ENCODE measurements at regions not wholly inside any gene's neighbourhood (a gene's known extent, or its start where the extent isn't known, plus 50 kb on each side); places are given as distances from the start of the nearest gene placed in this dataset.
A peak's percentile ranks its signal among the peaks of the same experiment; 100 is the strongest.

DNA sequence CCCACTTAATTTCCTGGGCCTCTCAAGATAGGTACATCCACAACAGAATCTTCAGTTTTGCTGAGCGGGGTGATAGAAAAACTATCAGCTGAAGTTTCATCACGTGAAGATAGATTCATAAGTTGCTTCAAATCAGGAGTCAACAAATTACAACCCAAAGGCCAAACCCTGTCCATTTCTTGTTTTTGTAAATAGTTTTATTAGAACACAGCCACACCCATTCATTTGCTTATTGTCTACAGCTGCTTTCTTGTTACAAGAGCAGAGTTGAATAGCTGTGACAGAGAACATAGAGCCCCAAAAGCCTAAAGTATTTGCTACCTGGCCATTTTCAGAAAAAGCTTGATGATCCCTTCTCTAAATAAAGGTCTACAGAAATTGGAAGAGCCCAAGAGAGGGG, 300.1 kb upstream of the CDH5 start:
- H3K4me3 Mint-ChIP-seq: no peak overlapping the region
- no peak for TF ChIP-seq CTCF (conservative IDR thresholded peaks at IDR 0.05)
- DNase-seq (ENCODE audit: low read depth, low spot score): no peak
- H3K27ac Mint-ChIP-seq (ENCODE audit: unreplicated experiment): no peak overlapping the region
- no peaks in the 10 kb centered on the region for H3K36me3 Mint-ChIP-seq (ENCODE audit: low read depth)
- peaks cover 3% of the 10 kb centered on the region for H3K9me3 Mint-ChIP-seq
- no peaks in the 10 kb centered on the region for H3K4me1 Mint-ChIP-seq
- peaks cover 11% of the 10 kb centered on the region for H3K27me3 Mint-ChIP-seq (ENCODE audit: low read depth)

DNA sequence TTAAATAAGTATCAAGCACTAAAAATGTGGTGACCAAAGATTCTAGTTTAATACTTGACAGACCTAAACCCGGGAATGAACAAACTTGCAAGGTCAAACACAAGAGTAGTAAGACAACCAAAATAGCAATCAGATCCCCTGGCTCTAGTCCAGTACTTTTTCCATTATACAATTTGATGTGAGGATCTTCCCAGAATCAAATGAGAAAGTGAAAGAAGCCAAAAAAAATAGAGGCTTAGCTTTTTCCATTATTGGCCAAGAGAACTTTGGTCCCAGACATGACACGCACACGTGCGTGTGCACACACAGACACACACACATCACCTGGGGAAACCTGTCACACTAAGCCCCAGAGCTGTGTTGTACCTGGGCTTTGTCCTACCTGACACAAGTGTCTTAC, 300.6 kb upstream of the CDH5 start:
- Mint-ChIP-seq H3K27ac (ENCODE audit: unreplicated experiment) (no peak overlapping the region), H3K27me3 (ENCODE audit: low read depth) (peaks cover 11% of the 10 kb centered on the region), H3K4me1 (no peaks in the 10 kb centered on the region)

DNA sequence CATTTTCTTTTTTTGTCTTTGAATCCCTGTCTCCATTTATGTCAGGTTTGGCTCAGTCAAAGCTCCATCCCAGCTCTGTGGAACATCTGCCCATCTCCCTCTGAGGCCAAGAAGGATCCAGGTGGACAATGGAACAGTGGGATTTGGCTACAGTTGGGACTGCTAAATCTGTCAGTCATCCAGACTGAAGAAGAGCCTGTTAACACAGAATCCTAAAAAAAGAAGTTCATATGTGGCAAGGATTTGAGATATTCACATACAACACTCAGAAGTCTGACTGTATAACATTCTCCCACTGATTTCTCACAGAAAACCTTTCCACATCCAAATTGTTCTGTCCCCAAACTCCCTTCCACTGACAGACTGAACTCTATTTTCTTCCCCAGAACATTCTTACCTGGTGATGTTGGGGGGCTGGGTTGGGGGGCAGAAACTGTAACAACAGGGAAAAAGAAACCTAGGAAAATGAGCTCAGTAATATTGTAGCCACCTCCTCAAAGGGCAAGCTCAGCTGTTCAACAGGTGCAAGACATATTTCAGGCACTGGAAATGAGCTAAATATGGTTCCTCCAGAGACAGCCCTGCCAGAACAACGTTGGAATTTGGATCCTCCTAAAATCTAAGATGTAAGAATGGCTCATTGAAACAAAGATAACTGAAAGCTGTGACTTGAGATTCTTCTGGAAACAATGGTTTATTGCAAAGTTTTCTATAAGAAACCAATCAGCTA, 301.5 kb upstream of the CDH5 start:
- Mint-ChIP-seq H3K36me3 (ENCODE audit: low read depth) (no peaks in the 10 kb centered on the region), H3K4me3 (no peak overlapping the region), H3K4me1 (no peaks in the 10 kb centered on the region), H3K9me3 (no peaks in the 10 kb centered on the region), H3K27me3 (ENCODE audit: low read depth) (peaks cover 11% of the 10 kb centered on the region), H3K27ac (ENCODE audit: unreplicated experiment) (no peak overlapping the region)
- no peak for DNase-seq (ENCODE audit: low read depth, low spot score)
- TF ChIP-seq CTCF (conservative IDR thresholded peaks at IDR 0.05): no peak

More for the DNA sequence above, 300.6 kb upstream of the CDH5 start:
- Mint-ChIP-seq H3K36me3 (ENCODE audit: low read depth) (no peaks in the 10 kb centered on the region), H3K4me3 (no peak overlapping the region), H3K9me3 (peaks cover 3% of the 10 kb centered on the region)
- no peak for TF ChIP-seq CTCF (conservative IDR thresholded peaks at IDR 0.05)
- DNase-seq (ENCODE audit: low read depth, low spot score): no peak

- Mint-ChIP-seq H3K9me3 (no peaks in the 10 kb centered on the region), H3K4me1 (peaks cover 3% of the 10 kb centered on the region), H3K27me3 (ENCODE audit: low read depth) (peaks cover 2% of the 10 kb centered on the region), H3K4me3 (no peak overlapping the region), H3K36me3 (ENCODE audit: low read depth) (no peaks in the 10 kb centered on the region), H3K27ac (ENCODE audit: unreplicated experiment) (peak overlapping the region; percentile 84)
- DNase-seq (ENCODE audit: low read depth, low spot score): no peak
- TF ChIP-seq CTCF (conservative IDR thresholded peaks at IDR 0.05): no peak
These were observed 307.7 kb upstream of the CDH5 start for GRCh38 chr16:66058832-66059231.

DNA sequence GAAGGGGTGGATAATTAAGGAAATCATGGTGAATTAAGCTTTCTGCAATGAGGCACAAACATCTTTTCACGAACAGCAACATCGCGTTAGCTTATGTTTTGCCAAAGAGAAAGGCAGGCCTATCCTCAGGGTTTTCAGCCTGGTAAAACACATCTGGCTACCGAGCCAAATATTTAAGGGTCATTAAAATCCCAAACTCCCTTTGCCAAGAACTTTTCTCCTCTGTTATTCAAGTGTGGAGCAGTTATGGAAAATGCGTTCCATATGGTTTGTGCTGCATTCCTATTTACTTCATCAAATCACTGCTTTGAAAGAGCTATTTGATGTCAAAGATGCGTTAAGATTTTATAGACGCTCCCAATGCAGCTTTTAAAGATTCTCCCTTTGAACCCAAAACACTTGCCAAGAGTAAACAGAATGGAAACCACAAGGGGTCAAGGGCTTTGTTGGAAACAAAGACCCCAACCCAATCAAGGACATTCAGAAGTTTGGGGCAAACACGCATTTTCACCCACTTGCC, 308.3 kb upstream of the CDH5 start:
- no peak for TF ChIP-seq CTCF (conservative IDR thresholded peaks at IDR 0.05)
- no peak overlapping the region for H3K4me3 Mint-ChIP-seq
- peaks cover 2% of the 10 kb centered on the region for H3K27me3 Mint-ChIP-seq (ENCODE audit: low read depth)
- H3K27ac Mint-ChIP-seq (ENCODE audit: unreplicated experiment): no peak overlapping the region
- no peaks in the 10 kb centered on the region for H3K9me3 Mint-ChIP-seq
- H3K36me3 Mint-ChIP-seq (ENCODE audit: low read depth): no peaks in the 10 kb centered on the region
- peaks cover 3% of the 10 kb centered on the region for H3K4me1 Mint-ChIP-seq
- DNase-seq (ENCODE audit: low read depth, low spot score): no peak
